ENCODE measurements at regions not wholly inside any gene's neighbourhood (a gene's known extent, or its start where the extent isn't known, plus 50 kb on each side); places are given as distances from the start of the nearest gene placed in this dataset.

DNA sequence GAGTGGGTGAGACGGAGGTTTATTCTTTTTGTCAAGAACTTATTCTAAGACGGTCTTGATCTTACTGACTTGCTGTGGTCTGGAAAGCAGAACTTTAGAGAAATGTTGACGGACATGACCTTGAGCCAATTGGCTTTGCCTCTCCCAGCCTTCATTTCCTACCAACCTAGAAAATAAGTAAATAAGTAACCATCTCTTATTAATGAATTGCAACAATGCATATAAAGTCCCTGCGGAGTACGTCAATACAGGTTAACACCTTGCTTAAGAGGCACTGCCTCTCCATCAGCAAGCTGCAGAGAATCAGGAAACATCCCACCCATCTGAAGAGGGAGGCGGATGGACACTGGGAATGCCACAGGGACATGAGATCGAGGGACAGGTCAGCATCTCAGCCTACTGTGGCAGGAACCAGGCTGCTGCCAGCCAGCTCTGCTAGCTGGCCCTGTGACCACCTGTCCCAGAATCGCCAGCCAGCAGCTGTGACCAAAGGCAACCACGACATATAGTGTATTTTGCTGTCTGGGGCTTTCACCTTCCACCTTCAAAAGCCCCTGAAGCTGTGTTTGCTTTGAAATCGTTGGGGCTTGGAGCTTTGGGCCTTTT lies 208.3 kb downstream of the BCL11B start:
- DNase-seq (ENCODE audit: low spot score) = no peak

DNA sequence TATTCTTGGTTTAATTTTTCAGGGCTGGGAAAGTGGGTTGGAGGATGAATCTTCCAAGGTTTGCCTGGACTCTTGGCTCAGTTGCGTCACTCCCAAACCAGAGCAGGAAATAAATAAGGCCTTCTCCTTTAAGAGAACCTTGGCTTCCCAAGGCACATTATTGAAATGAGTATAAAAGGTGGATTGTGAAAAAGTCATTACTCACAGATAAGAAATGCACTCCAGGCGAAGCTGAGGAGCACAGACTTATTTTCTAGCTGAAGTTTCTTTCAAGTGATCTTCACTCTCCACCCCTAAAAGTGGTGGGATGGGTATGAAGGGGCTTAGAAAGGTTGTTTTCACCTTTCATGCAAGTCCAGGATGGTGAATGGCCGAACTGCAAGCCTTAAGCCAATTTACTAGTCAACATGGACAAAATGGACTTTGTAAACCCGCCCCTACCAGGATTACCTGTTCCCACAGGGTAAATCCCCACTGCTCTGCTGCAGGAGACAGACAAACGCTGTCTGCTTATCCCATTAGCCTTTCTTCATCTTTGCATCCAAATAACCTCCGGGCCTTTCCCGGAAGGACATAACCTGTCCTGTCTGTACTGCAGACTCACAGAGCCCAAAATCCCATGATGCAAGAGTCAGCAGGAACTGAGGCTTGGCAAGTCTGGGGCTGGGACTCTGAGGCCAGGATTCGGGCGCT lies 207.6 kb downstream of the BCL11B start:
- no peak for DNase-seq (ENCODE audit: low spot score)

DNA sequence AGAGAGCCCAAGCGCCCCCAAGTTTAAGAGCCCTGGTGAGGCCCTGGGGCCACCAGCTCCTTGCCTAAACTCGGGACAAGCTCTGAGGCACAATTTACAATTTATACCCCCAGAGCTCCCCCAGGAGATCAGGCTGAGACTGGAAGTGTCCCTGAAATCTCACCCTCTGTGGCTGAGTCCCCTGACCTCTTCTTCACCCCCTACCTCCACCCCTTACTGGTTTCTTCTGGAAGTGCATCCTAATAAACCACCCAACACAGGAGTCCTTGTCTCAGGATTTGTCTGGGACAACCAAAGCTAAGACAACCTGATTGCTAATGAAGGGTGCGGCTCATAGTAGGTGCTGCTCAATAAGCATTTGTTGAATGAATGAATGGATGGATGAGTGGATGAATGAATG lies 206.4 kb downstream of the BCL11B start:
- DNase-seq (ENCODE audit: low spot score) = no peak

DNA sequence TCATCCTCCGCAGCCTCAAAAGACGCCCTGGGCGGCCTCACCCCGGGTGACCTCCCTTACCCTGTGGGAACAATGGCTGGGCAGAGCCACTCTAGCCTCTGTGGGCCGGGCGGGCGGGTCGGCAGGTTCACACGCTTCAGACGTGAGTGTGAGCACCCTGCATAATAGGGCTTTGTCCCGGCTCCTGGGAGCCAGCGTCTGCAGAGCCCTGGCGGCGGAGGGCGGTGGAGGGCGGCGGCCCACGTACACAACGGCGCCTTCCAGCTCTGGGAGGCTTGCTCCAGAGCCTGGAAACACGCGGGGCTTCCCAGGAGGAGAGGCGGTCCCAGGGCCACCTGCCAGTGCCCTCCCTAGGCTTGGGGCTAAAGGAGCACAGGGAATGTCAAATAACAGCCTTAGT lies 205.6 kb downstream of the BCL11B start:
- DNase-seq (ENCODE audit: low spot score) = no peak

DNA sequence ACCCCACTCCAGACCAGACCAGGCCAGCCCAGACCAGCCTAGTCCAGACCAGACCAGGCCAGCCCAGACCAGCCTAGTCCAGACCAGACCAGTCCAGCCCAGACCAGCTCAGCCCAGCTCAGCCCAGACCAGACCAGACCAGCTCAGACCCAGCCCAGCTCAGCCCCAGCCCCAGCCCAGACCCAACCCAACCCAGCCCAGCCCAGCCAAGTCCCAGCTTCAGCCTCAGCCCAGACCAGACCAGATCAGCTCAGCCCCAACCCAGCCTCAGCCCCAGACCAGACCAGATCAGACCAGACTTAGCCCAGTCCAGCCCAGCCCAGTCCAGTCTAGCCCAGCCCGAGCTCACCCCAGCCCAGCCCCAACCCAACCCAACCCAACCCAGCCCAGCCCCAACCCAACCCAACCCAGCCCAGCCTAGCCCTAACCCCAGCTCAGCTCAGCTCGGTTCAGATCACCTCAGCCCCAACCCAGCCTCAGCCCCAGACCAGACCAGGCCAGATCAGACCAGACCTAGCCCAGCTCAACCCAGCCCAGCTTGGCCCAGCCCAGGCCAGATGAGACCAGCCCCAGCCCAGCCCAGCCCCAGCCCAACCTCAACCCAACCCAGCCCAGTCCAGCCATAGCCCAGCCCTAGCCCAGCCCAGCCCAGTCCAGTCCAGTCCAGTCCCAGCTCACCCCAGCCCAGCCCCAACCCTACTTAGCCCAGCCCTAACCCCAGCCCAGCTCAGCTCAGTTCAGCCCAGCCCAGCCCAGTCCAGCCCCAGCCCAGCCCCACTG lies 204.7 kb downstream of the BCL11B start:
- DNase-seq (ENCODE audit: low spot score) = no peak

DNA sequence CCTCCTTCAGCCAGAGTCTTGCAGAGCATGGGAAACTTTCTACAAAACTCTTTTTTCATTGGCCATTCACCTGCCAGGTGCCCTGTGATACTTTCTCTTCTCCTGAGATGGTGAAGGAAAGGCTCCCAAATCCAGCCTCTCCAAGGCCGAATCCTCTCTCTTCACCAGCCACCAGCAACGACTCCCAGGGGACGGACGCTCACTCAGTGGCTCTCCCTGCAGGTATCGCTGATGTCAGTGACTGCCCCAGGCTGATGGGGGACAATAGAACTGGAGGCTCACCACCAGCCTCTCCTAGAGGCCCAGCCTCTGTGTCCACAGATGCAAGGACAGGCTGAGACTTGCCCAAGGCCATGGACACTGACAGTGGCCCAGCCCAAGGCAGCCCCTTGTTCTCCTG lies 204.1 kb downstream of the BCL11B start:
- DNase-seq (ENCODE audit: low spot score) = no peak

DNA sequence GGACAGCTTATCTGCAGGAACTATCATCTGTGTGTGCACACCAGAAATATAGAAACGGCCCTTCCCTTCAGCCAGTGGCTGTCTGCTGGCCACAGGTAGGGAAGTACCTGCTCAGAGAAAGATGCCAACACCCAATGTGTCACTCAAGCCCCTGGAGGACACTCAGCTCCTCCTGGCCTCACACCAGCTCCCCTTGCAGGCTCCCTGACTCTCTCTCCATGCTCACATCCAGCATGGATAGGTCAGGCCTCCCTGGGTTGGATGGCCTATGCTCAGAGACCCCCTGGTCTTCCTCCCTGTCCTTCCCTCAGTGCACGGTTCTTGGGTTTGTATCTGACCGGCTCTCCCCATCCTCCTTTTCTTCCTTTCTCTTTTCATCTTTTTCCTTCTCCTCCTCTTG lies 202.1 kb downstream of the BCL11B start:
- DNase-seq (ENCODE audit: low spot score) = no peak

DNA sequence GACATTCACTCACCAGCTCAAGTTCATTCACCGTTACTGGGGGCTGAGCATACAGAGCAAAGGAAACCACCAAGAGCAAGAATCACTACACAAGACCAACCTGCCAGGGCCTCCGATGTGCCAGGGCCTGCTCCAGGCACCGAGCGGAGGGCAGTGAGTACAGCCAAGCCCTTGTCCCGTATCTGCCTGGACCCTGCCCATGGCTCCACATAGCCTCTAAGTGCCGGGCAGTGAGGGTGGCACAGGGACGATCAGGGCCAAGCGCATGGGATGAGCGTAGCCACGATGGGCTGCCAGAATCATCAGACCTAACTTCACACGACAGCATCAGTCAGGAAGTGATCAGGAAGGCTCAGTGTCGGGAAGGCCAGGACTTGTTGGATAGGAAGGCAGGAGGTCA lies 199.6 kb downstream of the BCL11B start:
- no peak for DNase-seq (ENCODE audit: low spot score)

DNA sequence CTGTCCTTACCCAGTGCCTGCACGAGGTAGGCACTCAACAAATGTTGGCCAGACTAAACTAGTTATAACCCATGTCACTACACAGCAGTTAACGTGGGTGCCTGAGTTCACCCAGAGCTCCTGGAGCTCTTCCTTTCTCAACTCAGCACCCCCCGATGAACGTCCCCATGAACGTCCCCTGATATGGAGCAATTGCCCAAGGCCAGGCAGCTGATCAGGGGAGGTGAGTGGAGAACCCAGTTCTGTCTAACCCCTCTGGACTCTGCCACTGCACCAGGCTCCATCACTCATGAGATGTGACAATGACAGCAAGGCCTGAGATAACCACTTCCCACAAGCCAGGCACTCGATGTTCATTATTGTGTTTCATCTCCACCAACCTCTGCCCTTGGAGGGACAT lies 199.0 kb downstream of the BCL11B start:
- no peak for DNase-seq (ENCODE audit: low spot score)

DNA sequence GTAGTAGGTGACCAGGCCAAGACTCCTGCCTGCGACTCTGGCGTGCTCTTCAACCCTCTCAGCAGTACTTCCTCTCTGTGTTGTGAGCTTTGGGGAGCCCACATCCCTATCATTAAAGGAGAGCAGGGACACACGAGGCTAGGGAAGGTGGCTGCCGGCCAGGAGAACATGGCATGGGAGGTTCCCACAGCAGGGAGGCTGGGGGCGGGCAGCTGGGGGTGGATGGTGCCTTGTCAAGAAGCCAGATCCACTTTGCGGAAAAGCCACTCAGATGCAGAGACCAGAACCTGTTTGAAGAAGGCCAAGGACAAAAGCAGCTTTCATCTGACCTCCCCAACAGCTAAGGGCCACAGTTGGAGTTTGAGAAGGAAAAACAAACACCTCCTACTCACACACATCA lies 198.6 kb downstream of the BCL11B start:
- DNase-seq (ENCODE audit: low spot score) = no peak

DNA sequence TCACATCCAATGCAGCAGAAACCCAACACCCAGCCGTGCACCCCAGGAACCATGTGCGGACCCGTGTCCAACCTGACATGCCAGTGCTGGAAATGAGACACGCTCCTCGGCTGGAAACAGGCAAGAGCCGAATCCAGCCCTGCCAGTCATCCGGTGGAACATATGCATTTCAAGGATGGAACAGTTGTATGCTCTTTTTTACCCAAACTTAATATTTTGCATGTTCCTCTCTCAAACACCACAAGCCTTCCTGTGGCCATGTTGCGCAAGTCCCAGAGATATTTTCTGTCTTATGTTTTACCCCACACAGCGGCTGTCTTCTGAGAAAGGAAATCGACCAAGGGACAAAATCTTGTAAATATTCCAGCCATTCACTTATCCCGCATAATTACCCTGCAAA lies 196.9 kb downstream of the BCL11B start:
- no peak for DNase-seq (ENCODE audit: low spot score)

DNA sequence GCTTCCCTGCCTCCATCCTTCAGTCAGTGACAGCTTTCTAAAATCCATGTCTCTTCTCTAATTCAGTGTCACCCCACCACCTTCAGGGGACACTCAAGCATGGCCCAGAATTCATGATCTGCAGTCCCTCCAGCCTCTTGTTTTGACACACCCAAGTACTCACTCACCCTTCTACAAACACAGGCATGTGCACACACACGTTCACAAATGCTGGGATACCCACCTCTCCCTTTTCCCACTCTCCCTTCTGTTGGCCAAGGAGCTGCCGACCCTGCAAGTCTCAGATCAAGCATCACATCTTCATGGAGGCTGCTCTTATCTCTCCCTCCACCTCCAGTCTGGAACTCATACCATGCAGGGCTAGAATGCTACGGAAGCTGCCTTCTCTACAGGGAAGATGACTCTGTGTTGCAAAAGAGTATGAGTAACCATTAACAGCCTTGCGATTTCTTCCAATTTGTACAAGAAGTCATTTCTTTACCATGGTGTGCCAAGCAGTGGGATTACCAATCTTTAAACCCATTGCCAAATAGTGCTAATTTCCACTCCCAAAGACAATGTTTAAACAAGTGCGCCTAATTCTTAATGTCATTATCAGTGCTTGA lies 196.1 kb downstream of the BCL11B start:
- no peak for DNase-seq (ENCODE audit: low spot score)

DNA sequence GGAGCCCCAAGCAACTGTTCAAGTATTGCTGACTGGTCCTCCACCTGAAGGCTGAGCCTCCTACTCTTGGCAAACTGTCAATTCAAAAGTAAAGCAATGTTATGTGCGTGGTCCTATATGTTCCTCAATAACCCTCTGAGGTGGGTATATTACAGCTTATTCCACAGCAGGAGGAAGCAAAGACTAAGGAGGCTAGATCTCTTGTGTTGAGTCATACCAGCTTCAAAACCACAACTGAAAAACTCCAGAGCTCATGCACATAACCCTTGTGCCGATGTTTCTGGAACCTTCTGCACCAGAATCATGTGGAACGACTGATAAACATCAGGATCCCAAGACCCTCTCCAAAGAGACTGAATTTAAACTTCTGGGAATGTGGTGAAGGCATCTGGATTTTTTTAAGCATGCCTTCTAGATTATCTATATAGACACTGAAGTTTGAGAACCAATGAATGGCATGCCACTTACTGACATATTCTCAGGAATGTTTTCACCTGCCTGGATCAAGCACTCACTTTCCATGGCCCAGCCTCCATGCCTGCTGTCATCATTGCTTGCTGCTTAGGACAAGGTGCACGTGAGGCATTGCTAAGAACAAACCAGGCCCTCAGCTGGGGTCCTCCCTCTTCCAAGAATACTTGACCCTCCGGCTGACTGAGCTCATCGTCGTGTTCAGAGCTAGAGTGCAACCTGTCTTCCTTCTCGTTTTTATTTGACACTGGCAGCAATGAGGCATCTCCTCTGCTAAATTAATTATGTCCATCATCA lies 194.7 kb downstream of the BCL11B start:
- DNase-seq (ENCODE audit: low spot score) = no peak

DNA sequence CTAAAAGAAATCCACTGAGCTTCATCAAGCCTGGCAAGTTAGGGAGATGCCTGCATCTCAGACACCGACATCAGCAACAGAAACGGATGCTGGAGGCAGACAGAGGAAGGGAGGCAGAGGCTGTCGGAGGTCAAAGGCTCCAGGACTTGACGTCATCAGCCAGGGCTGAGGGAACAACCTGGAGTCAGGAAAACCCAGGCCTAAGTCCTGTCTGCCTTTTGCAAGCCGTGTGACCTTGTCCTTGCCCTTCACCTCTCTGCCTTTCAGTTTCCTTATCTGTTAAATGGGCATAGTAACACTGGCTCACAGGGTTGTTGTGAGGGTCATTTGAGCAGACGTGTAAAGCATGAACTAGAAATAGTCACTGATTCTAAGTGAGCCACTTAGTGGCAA lies 194.2 kb downstream of the BCL11B start:
- DNase-seq (ENCODE audit: low spot score) = no peak

DNA sequence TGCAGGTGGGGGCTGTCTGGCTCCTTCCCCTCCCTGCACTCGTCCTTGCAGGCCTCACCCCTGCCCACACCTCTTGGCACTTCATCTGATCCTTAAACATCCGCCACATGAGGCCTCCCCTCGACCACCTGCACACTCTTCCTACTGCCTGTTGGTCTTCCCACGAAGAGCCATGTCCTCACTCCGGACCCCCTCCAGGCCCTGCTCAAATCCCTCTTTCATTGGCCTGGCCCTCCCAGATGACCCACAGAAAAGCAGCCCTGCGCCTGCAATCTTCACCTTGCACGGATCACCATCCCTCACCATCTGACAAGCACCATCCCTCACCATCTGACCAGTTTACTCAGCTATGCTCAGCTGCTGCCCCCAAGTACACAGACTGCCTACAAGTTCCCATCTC lies 193.6 kb downstream of the BCL11B start:
- DNase-seq (ENCODE audit: low spot score) = no peak

DNA sequence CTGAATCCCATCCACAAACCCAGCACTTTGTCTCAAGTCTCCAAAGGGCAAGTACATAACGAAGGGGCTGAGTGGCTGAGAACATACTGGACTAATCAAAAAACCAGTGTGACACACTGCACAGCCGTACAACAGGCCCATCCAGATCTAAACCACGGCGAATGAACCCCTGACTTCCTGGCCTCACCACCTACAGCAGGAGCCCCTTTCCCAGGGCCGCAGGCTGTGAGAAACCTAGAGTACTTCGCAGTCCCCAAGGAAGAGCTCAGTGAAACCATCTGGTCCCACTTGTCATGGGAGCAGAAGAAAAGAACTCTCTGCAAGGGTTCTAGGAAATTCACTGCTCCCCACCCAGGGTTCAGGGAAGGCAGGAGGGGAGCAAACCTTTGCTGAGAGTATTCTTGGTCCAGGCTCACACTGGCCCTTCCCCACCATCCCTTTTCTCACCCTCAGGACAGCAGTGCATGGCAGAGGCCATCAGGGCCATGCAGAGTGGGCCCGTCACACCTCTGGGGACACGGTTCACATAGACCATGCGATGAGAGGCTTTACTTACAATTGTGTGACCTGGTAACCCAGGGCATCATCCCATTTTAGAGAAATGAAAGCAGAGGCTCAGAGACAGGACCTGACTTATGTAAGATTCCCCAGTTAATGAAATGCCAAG lies 192.8 kb downstream of the BCL11B start:
- no peak for DNase-seq (ENCODE audit: low spot score)

DNA sequence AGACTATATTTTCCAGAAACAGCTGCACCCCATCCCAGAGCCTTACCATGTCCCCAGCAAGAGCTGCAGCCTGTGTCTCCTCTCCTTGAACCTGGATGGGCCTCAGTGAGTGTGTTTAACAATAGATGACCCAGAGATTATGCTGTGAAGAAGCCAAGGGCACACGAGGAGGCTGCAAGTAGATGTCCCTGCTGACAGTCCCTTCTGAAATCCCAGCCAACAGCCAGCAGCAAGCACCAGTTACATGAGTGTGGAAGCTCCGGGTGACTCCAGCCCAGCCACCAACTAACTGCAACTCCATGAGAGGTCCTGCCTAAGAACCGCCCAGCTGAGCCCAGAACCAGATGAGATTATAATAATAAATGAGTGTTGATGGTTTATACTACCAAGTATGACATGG lies 191.7 kb downstream of the BCL11B start:
- no peak for DNase-seq (ENCODE audit: low spot score)

DNA sequence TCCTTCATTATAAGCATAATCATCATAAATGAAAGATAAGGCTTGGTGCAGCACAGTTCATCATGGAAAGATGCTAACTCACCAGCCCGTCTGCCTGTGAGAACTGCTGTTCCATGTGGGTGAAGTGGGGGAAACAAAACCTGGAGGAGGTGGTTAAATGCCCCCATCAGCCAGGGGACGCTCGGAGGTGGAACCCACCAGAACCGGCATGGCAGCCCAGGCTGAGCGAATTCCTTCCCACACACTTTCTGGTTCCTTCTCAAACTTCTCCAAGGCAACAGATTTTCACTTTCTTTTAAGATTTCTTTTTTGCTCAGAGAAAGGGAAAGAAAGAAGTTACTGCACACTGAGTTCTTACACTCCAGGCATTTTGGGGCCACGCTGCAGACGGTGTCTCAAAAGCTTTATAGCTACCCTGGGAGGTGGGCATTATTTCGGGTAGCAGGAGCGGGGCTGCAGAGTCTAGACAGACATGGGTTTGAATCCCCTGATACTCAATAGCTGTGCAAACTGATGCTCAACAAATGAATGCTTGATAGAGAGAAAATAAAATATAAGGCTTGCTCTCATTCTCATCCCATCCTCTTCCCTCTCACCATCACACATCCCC lies 190.7 kb downstream of the BCL11B start:
- no peak for DNase-seq (ENCODE audit: low spot score)

DNA sequence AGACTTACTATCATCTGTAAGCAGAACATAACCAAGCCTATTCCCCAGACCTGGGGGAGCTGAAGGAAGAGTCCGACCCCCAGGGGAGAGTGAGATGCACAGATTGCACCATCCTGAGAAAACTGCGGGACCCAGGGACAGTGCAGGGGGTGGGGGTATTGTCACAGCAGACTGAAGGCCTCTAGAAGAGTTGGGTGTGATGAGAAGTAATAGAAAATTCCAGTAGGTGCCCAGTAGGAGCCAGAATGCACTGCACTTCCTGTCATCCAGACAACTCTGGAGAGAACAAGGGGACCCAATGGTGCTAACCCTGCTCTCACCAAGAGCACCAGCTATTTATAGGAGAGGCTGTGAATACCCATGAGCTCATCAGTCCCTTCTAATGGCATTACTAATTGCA lies 190.1 kb downstream of the BCL11B start:
- DNase-seq (ENCODE audit: low spot score) = no peak

DNA sequence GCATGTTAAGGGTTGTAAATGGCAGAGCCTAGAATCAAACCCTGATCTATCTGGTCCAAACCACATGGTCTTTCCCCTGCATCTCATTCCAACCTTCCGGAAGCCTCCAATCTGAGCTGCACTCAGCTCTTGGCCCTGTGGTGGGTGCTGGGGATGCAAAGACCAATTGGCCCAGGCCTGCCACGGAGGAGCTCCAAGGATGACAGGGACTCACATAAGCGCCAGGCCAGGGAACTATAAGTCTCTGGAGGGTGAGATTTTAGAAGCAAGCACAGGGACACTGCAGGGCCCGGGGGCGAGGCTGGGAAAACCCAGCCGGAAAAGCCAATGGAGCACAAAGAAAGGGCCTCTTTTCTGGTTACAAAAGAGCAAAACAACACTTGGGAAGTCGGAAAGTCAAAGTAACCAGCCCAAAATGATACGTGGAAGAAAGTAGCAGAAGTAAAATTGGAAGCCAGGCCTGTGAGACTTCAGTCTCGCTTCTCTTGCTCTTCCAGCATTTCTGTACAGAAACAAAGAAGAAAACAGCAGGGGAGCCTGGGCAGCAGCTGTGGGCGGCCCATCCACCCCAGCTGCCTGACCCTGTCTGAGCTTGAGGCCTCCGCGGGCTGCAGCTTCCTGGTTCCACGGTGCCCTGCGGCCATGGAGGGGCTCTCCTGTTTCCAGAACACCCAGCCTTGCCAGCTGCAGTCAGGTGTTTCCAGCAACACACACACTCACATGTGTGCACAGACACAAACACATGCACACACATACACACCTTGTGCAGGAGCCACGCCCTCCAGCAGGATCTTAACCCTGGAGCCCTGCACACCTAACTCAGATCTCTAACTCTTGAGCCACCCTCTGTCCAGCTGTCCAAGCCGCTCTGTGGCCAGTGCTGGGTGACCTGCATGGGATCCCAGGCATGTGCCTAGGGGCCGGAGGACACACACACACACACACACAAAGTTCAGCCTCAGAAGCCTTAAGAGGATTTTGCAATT lies 178.2 kb downstream of the BCL11B start:
- DNase-seq (ENCODE audit: low spot score) = no peak

Measured in AG08396 (cell line).